ENCODE measurements at regions not wholly inside any gene's neighbourhood (a gene's known extent, or its start where the extent isn't known, plus 50 kb on each side); places are given as distances from the start of the nearest gene placed in this dataset.

GRCh38 chr13:85216576-85216975 lies 582.6 kb downstream of the SLITRK6 start:
- no peak overlapping the region for H3K4me3 ChIP-seq
- intact Hi-C loops (cut with micrococcal nuclease; ENCODE audit: unreplicated experiment), result no loop called here
- no peaks in the 10 kb centered on the region for H3K9me3 ChIP-seq (replicated peaks; ENCODE audit: control insufficient read depth, insufficient read depth, low read length)
- no peak overlapping the region for H3K9ac ChIP-seq (ENCODE audit: control insufficient read depth, insufficient read depth, low read length)
- H3K27me3 ChIP-seq (replicated peaks in 1 of 2; ENCODE audit: control insufficient read depth in 2 of 2, insufficient read depth in 2 of 2, low read length in 1 of 2), result no peaks in the 10 kb centered on the region
- ChIA-PET POLR2A (no interaction called here), CTCF (no interaction called here), RAD21 (ENCODE audit: unreplicated experiment) (no interaction called here), SMC1A (ENCODE audit: uncharacterized antibody, unreplicated experiment) (no interaction called here)
- no peak overlapping the region for H3K27ac ChIP-seq (ENCODE audit: control insufficient read depth, insufficient read depth)
- no peak overlapping the region for H3K4me2 ChIP-seq (ENCODE audit: control insufficient read depth, insufficient read depth)
- in situ Hi-C loops (cut with MboI), result no loop called here
- no peaks in the 10 kb centered on the region for H3K4me1 ChIP-seq (ENCODE audit: control insufficient read depth, insufficient read depth, low read length)
- no peak for TF ChIP-seq RELA (IDR thresholded peaks at IDR 0.05; ENCODE audit: borderline replicate concordance, partially characterized antibody)
- no peak for TF ChIP-seq USF2 (IDR thresholded peaks at IDR 0.05; ENCODE audit: borderline replicate concordance, low read depth, low read length)
- no peak for TF ChIP-seq ZNF622 (IDR thresholded peaks at IDR 0.05)
- no peak for TF ChIP-seq POLR2AphosphoS5 (IDR thresholded peaks at IDR 0.05; ENCODE audit: low read length)
- TF ChIP-seq HDAC2 (IDR thresholded peaks at IDR 0.05), result no peak
- TF ChIP-seq YBX1 (IDR thresholded peaks at IDR 0.05), result no peak
- TF ChIP-seq BCL11A (IDR thresholded peaks at IDR 0.05; ENCODE audit: low read depth, low read length), result no peak
- no peak for TF ChIP-seq ZNF592 (IDR thresholded peaks at IDR 0.05)
- no peak for TF ChIP-seq ESRRA (IDR thresholded peaks at IDR 0.05; ENCODE audit: low read length)
- no peak for TF ChIP-seq PRDM15 (CRISPR knock-in tag; IDR thresholded peaks at IDR 0.05)
- TF ChIP-seq BHLHE40 (IDR thresholded peaks at IDR 0.05; ENCODE audit: borderline replicate concordance in 1 of 2, low read depth in 2 of 2, low read length in 1 of 2), result no peak
- no peaks in the 10 kb centered on the region for H3K79me2 ChIP-seq (ENCODE audit: control insufficient read depth, insufficient read depth, low read length)
- no peak for ATAC-seq
- no peaks in the 10 kb centered on the region for H4K20me1 ChIP-seq (ENCODE audit: control insufficient read depth, insufficient read depth)
- FAIRE-seq, result no peak
- H2AFZ ChIP-seq (ENCODE audit: control insufficient read depth, low read depth, low read length), result no peak overlapping the region
- no TSS peak for BruUV-seq (replicated peaks)
- no peak for DNase-seq (ENCODE audit: low read depth, low spot score)
- H3K36me3 ChIP-seq (ENCODE audit: control insufficient read depth in 2 of 2, insufficient read depth in 2 of 2, low read length in 1 of 2), result no peaks in the 10 kb centered on the region
